ENCODE measurements at regions not wholly inside any gene's neighbourhood (a gene's known extent, or its start where the extent isn't known, plus 50 kb on each side); places are given as distances from the start of the nearest gene placed in this dataset.

GRCh38 chrX:39244147-39244546 is 442.9 kb downstream of the MID1IP1 start:
- Histone ChIP-seq H2BK5ac (ENCODE audit: low read depth, low read length, poor library complexity, severe bottlenecking) (no peak overlapping the region), H2BK20ac (ENCODE audit: low read depth, low read length) (no peak overlapping the region), H3K18ac (ENCODE audit: low read depth, low read length) (no peak overlapping the region), H3K79me1 (ENCODE audit: low read depth in 1 of 2, low read length in 2 of 2) (no peaks in the 10 kb centered on the region), H3K56ac (ENCODE audit: extremely low read depth, insufficient read depth, low read length) (no peak overlapping the region), H3K14ac (replicated peaks; ENCODE audit: low read depth, low read length) (no peak overlapping the region), H3K9me3 (ENCODE audit: control insufficient read depth, insufficient read depth, low read length) (no peaks in the 10 kb centered on the region), H4K8ac (ENCODE audit: low read depth in 2 of 2, low read length in 2 of 2) (no peak overlapping the region), H3K4ac (ENCODE audit: low read depth, low read length) (no peak overlapping the region), H3K4me2 (ENCODE audit: low read depth, low read length) (no peak overlapping the region), H2AK5ac (ENCODE audit: low read depth, low read length) (no peak overlapping the region), H2AK9ac (replicated peaks; ENCODE audit: low read depth, low read length, poor library complexity) (no peak overlapping the region), H2AFZ (replicated peaks; ENCODE audit: low read length, poor library complexity) (no peak overlapping the region), H3K9ac (ENCODE audit: low read depth, low read length) (no peak overlapping the region), H4K5ac (ENCODE audit: low read depth, low read length) (no peak overlapping the region), H3K36me3 (ENCODE audit: control insufficient read depth, insufficient read depth, low read length) (no peaks in the 10 kb centered on the region), H3K9me1 (ENCODE audit: insufficient read depth, low read length) (no peaks in the 10 kb centered on the region), H3K27me3 (ENCODE audit: control insufficient read depth, insufficient read depth, low read length) (peaks cover 3% of the 10 kb centered on the region), H2BK120ac (ENCODE audit: low read depth, low read length) (no peak overlapping the region), H4K91ac (ENCODE audit: insufficient read depth, low read depth, low read length) (no peak overlapping the region), H3K4me1 (ENCODE audit: control insufficient read depth, insufficient read depth, low read length) (no peaks in the 10 kb centered on the region), H3K4me3 (ENCODE audit: insufficient read depth, low read depth, low read length) (no peak overlapping the region), H3K27ac (ENCODE audit: insufficient read depth, low read length) (no peak overlapping the region), H4K20me1 (ENCODE audit: insufficient read depth, low read length) (no peaks in the 10 kb centered on the region), H2BK15ac (ENCODE audit: low read depth, low read length) (no peak overlapping the region), H3K23ac (ENCODE audit: low read depth, low read length) (no peak overlapping the region)
- no TSS peak for BruUV-seq (replicated peaks)
- in situ Hi-C loops (cut with MboI; ENCODE audit: low sequenced_read_pairs) (no loop called here), dilution Hi-C loops (cut with HindIII; ENCODE audit: low sequenced_read_pairs, unreplicated experiment) (no loop called here), intact Hi-C loops (cut with micrococcal nuclease) (no loop called here)
- ChIA-PET CTCF (no interaction called here), POLR2A (ENCODE audit: unreplicated experiment) (no interaction called here)
- no CpG with 5 or more reads among the region's 1 CpG for WGBS, 2 experiments (ENCODE audit: extremely low coverage in 2 of 2, insufficient read length in 1 of 2)
- TF ChIP-seq MXI1 (IDR thresholded peaks at IDR 0.05; ENCODE audit: borderline replicate concordance, low read depth, low read length) (no peak), MAFK (IDR thresholded peaks at IDR 0.05; ENCODE audit: low read depth, low read length) (no peak), SMC3 (IDR thresholded peaks at IDR 0.05; ENCODE audit: low read depth, low read length) (no peak), BHLHE40 (IDR thresholded peaks at IDR 0.05; ENCODE audit: low read depth, low read length) (no peak), CHD1 (IDR thresholded peaks at IDR 0.05; ENCODE audit: low read depth, low read length) (no peak), FOS (IDR thresholded peaks at IDR 0.05; ENCODE audit: low read depth, low read length) (no peak), RCOR1 (IDR thresholded peaks at IDR 0.05; ENCODE audit: insufficient replicate concordance, low read length) (no peak), POLR2A (IDR thresholded peaks at IDR 0.05; ENCODE audit: low read depth, low read length) (no peak), RAD21 (IDR thresholded peaks at IDR 0.05; ENCODE audit: low read length) (no peak), CTCF (conservative IDR thresholded peaks at IDR 0.05; ENCODE audit: low read depth, low read length) (no peak)
- TF ChIP-seq, protein P1, sequence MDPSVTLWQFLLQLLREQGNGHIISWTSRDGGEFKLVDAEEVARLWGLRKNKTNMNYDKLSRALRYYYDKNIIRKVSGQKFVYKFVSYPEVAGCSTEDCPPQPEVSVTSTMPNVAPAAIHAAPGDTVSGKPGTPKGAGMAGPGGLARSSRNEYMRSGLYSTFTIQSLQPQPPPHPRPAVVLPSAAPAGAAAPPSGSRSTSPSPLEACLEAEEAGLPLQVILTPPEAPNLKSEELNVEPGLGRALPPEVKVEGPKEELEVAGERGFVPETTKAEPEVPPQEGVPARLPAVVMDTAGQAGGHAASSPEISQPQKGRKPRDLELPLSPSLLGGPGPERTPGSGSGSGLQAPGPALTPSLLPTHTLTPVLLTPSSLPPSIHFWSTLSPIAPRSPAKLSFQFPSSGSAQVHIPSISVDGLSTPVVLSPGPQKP (IDR thresholded peaks at IDR 0.05; ENCODE audit: borderline replicate concordance, low read depth, low read length), result no peak
- TF ChIP-seq, protein P2, sequence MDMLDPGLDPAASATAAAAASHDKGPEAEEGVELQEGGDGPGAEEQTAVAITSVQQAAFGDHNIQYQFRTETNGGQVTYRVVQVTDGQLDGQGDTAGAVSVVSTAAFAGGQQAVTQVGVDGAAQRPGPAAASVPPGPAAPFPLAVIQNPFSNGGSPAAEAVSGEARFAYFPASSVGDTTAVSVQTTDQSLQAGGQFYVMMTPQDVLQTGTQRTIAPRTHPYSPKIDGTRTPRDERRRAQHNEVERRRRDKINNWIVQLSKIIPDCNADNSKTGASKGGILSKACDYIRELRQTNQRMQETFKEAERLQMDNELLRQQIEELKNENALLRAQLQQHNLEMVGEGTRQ (IDR thresholded peaks at IDR 0.05; ENCODE audit: low read depth, low read length), result no peak
- ATAC-seq (ENCODE audit: low read depth), result no peak
- no peak for DNase-seq

Measured in IMR-90 (cell line).